GM12891 (cell line): ENCODE measurements at regions not wholly inside any gene's neighbourhood (a gene's known extent, or its start where the extent isn't known, plus 50 kb on each side); places are given as distances from the start of the nearest gene placed in this dataset.

Source experiments
- POLR2A ChIP-seq: IDR thresholded peaks from 2 replicates; pipeline ENCODE4 v1.6.1; 2011; ENCODE audit warnings: low read depth, low read length, control low read depth
- POLR2AphosphoS5 ChIP-seq: IDR thresholded peaks from 2 replicates; pipeline ENCODE4 v1.6.1; 2011; ENCODE audit warnings: low read depth, low read length, control low read depth
- SPI1 ChIP-seq: IDR thresholded peaks from 2 replicates; pipeline ENCODE4 v1.6.1; 2011; ENCODE audit warnings: low read depth, low read length, control low read depth
- TAF1 ChIP-seq: IDR thresholded peaks from 2 replicates; pipeline ENCODE4 v1.6.1; 2011; ENCODE audit warnings: low read depth, low read length, control low read depth

- no peak for TF ChIP-seq SPI1
- TF ChIP-seq POLR2AphosphoS5 = no peak
- no peak for TF ChIP-seq POLR2A
- TF ChIP-seq TAF1 = no peak
Observed at GRCh38 chr15:98536976-98537375, 111.4 kb upstream of the IGF1R start.
